ENCODE measurements at regions not wholly inside any gene's neighbourhood (a gene's known extent, or its start where the extent isn't known, plus 50 kb on each side); places are given as distances from the start of the nearest gene placed in this dataset.

DNA sequence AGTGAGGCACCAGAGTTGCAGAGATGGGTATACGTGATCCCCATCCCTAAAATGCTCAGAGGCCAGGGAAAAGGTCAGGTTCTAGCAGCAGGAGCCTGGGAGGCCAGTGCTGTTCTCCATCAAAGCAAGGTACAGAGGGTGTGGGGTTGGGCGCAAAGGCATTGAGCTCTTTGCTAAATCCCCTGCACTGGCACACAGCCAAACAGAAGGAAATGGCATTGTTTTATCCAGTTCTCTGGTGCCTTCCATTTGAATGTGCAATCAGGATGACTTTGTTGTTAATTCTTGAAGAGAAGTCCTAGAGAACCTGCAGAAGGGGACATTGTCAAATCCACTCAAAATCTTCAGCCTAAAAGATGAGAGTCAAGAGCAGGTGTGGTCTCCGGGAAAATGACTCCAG is 111.3 kb upstream of the CHST15 start (continued):
- TF ChIP-seq STAT6 (CRISPR knock-in tag; conservative IDR thresholded peaks at IDR 0.05; ENCODE audit: low read depth) (no peak), AFF4 (CRISPR knock-in tag; IDR thresholded peaks at IDR 0.05; ENCODE audit: borderline replicate concordance) (no peak)
- TF ChIP-seq, protein P1, sequence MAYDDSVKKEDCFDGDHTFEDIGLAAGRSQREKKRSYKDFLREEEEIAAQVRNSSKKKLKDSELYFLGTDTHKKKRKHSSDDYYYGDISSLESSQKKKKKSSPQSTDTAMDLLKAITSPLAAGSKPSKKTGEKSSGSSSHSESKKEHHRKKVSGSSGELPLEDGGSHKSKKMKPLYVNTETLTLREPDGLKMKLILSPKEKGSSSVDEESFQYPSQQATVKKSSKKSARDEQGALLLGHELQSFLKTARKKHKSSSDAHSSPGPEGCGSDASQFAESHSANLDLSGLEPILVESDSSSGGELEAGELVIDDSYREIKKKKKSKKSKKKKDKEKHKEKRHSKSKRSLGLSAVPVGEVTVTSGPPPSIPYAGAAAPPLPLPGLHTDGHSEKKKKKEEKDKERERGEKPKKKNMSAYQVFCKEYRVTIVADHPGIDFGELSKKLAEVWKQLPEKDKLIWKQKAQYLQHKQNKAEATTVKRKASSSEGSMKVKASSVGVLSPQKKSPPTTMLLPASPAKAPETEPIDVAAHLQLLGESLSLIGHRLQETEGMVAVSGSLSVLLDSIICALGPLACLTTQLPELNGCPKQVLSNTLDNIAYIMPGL (CRISPR knock-in tag; IDR thresholded peaks at IDR 0.05) = no peak

GRCh38 chr10:124200011-124200410 is 106.6 kb upstream of the CHST15 start:
- DNase-seq (ENCODE audit: low spot score) (no peak), ATAC-seq (no peak)
- Mint-ChIP-seq H3K9me3 (peaks cover 17% of the 10 kb centered on the region), H3K36me3 (no peaks in the 10 kb centered on the region), H3K27ac (no peak overlapping the region), H3K4me3 (no peak overlapping the region), H3K4me1 (peaks cover 7% of the 10 kb centered on the region), H3K27me3 (ENCODE audit: low read depth) (peaks cover 6% of the 10 kb centered on the region)
- ChIA-PET POLR2A (no interaction called here), CTCF (interaction anchor here (1.6 kb wide), 1 partner anchor 18 kb away, joined by 3 read pairs; no protein-coding TSS in a partner anchor)
- no peak for TF ChIP-seq EMX1 (CRISPR knock-in tag; IDR thresholded peaks at IDR 0.05)
- TF ChIP-seq, protein P2, sequence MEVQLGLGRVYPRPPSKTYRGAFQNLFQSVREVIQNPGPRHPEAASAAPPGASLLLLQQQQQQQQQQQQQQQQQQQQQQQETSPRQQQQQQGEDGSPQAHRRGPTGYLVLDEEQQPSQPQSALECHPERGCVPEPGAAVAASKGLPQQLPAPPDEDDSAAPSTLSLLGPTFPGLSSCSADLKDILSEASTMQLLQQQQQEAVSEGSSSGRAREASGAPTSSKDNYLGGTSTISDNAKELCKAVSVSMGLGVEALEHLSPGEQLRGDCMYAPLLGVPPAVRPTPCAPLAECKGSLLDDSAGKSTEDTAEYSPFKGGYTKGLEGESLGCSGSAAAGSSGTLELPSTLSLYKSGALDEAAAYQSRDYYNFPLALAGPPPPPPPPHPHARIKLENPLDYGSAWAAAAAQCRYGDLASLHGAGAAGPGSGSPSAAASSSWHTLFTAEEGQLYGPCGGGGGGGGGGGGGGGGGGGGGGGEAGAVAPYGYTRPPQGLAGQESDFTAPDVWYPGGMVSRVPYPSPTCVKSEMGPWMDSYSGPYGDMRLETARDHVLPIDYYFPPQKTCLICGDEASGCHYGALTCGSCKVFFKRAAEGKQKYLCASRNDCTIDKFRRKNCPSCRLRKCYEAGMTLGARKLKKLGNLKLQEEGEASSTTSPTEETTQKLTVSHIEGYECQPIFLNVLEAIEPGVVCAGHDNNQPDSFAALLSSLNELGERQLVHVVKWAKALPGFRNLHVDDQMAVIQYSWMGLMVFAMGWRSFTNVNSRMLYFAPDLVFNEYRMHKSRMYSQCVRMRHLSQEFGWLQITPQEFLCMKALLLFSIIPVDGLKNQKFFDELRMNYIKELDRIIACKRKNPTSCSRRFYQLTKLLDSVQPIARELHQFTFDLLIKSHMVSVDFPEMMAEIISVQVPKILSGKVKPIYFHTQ (CRISPR knock-in tag; IDR thresholded peaks at IDR 0.05) = no peak
- TF ChIP-seq RORB (CRISPR knock-in tag; IDR thresholded peaks at IDR 0.05) = no peak
- TF ChIP-seq NR2C2 (CRISPR knock-in tag; IDR thresholded peaks at IDR 0.05) = no peak
- TF ChIP-seq JAZF1 (CRISPR knock-in tag; IDR thresholded peaks at IDR 0.05) = no peak
- TF ChIP-seq ZBTB21 (CRISPR knock-in tag; IDR thresholded peaks at IDR 0.05; ENCODE audit: borderline replicate concordance) = no peak

DNA sequence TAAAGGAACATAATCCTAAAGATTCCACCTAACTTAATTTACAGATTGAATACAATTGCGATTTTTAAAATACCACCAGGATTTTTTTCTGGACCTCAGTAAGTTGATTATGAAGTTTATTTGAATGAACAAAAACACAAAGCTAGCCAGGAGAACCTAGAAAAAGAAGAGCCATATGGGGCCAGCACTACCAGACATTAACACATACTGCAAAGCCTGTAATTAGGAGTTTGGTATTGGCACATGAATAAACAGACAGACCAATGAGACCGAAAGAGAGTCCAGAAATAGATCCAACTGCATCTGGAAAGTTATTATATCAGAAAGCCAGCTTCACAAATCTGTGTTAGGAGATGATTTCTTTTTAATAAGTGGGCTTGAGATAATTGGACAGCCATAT is 105.5 kb upstream of the CHST15 start:
- TF ChIP-seq AFF4 (CRISPR knock-in tag; IDR thresholded peaks at IDR 0.05; ENCODE audit: borderline replicate concordance) = no peak
- no peak overlapping the region for H3K4me3 Mint-ChIP-seq
- ChIA-PET POLR2A (no interaction called here), CTCF (no interaction called here)
- ATAC-seq = no peak
- peaks cover 7% of the 10 kb centered on the region for H3K4me1 Mint-ChIP-seq
- peaks cover 6% of the 10 kb centered on the region for H3K27me3 Mint-ChIP-seq (ENCODE audit: low read depth)
- peaks cover 16% of the 10 kb centered on the region for H3K9me3 Mint-ChIP-seq
- no peaks in the 10 kb centered on the region for H3K36me3 Mint-ChIP-seq
- DNase-seq (ENCODE audit: low spot score) = no peak
- H3K27ac Mint-ChIP-seq = no peak overlapping the region

All from WTC11 (cell line).